ENCODE measurements at regions not wholly inside any gene's neighbourhood (a gene's known extent, or its start where the extent isn't known, plus 50 kb on each side); places are given as distances from the start of the nearest gene placed in this dataset.

GRCh38 chr6:109295109-109295773 lies 87.0 kb downstream of the CD164 start (continued):
- TF ChIP-seq YY1 (IDR thresholded peaks at IDR 0.05; ENCODE audit: borderline replicate concordance in 1 of 3, control insufficient read depth in 1 of 3, extremely low read depth in 1 of 3, insufficient read depth in 3 of 3, insufficient read length in 1 of 3, insufficient replicate concordance in 2 of 3, low read depth in 1 of 3, low read length in 2 of 3) (no peak), CHD4 (IDR thresholded peaks at IDR 0.05; ENCODE audit: insufficient read depth, insufficient replicate concordance, low read depth, low read length, poor library complexity, severe bottlenecking) (no peak), NFIC (IDR thresholded peaks at IDR 0.05) (peak; percentile 89), LARP7 (IDR thresholded peaks at IDR 0.05) (no peak), HCFC1 (IDR thresholded peaks at IDR 0.05; ENCODE audit: low read depth, low read length) (no peak), SIRT6 (IDR thresholded peaks at IDR 0.05; ENCODE audit: low read depth, low read length) (no peak), SOX6 (IDR thresholded peaks at IDR 0.05) (no peak), ZNF133 (CRISPR knock-in tag; IDR thresholded peaks at IDR 0.05) (no peak), BRCA1 (IDR thresholded peaks at IDR 0.05) (no peak), BRCA1 (CRISPR knock-in tag; IDR thresholded peaks at IDR 0.05) (no peak), MYNN (IDR thresholded peaks at IDR 0.05) (no peak), MYNN (CRISPR knock-in tag; IDR thresholded peaks at IDR 0.05) (no peak), U2AF1 (optimal IDR thresholded peaks at IDR 0.05; ENCODE audit: low read depth, low read length) (no peak), RCOR1 (IDR thresholded peaks at IDR 0.05; ENCODE audit: borderline replicate concordance in 1 of 2, low read depth in 2 of 2, low read length in 2 of 2) (no peak), KDM5B (IDR thresholded peaks at IDR 0.05; ENCODE audit: insufficient replicate concordance, low read depth, low read length) (no peak), PKNOX1 (IDR thresholded peaks at IDR 0.05) (no peak), ZNF668 (CRISPR knock-in tag; IDR thresholded peaks at IDR 0.05) (no peak), CXXC5 (CRISPR knock-in tag; IDR thresholded peaks at IDR 0.05) (0 out of 2 replicates have a peak, but pooled peaks have one; percentile 11), MECOM (CRISPR knock-in tag; IDR thresholded peaks at IDR 0.05) (no peak), HNRNPUL1 (IDR thresholded peaks at IDR 0.05; ENCODE audit: low read length) (no peak)

Measured in K562 (cell line).